Osteoblast (primary cell): ENCODE measurements at regions not wholly inside any gene's neighbourhood (a gene's known extent, or its start where the extent isn't known, plus 50 kb on each side); places are given as distances from the start of the nearest gene placed in this dataset.

ENCODE experiments used
- DNase-seq: peaks from one replicate; pipeline ENCODE4 v3.0.0; 2011; ENCODE audit warnings: low spot score, mixed read lengths; ENCODE audit not compliant: insufficient read length; ENCODE audit errors: missing footprints
- H2AFZ ChIP-seq: 2 replicates; pipeline ENCODE4 v1.6.0; 2011; ENCODE audit warnings: mild to moderate bottlenecking, low read length
- H3K27ac ChIP-seq: 2 replicates; pipeline ENCODE4 v1.5.1; 2011; ENCODE audit warnings: mild to moderate bottlenecking, low read depth, low read length, moderate library complexity
- H3K27me3 ChIP-seq: 2 replicates; pipeline ENCODE4 v1.6.0; 2012; ENCODE audit warnings: mild to moderate bottlenecking, control low read depth, inconsistent platforms, low read length, moderate library complexity; ENCODE audit not compliant: insufficient read depth
- H3K36me3 ChIP-seq: 2 replicates; pipeline ENCODE4 v1.5.1; 2011; ENCODE audit warnings: mild to moderate bottlenecking, low read length, control low read depth, moderate library complexity; ENCODE audit not compliant: insufficient read depth
- H3K4me1 ChIP-seq: 2 replicates; pipeline ENCODE4 v1.5.1; 2011; ENCODE audit warnings: mild to moderate bottlenecking, low read length, control low read depth, moderate library complexity; ENCODE audit not compliant: insufficient read depth
- H3K4me2 ChIP-seq: 2 replicates; pipeline ENCODE4 v1.6.0; 2011; ENCODE audit warnings: mild to moderate bottlenecking, low read length; ENCODE audit not compliant: insufficient read depth
- H3K4me3 ChIP-seq: fragments of 200-600 bp; sonication (generic); 3 replicates; pipeline ENCODE4 v1.5.1; 2012; ENCODE audit warnings: mild to moderate bottlenecking, low read length, inconsistent platforms; ENCODE audit not compliant: insufficient read depth
- H3K79me2 ChIP-seq: 2 replicates; pipeline ENCODE4 v1.6.0; 2012; ENCODE audit warnings: mild to moderate bottlenecking, low read length, control low read depth, inconsistent platforms; ENCODE audit not compliant: insufficient read depth
- H3K9me3 ChIP-seq: 2 replicates; pipeline ENCODE4 v1.5.1; 2011; ENCODE audit warnings: low read depth, low read length, control low read depth
- H4K20me1 ChIP-seq: 2 replicates; pipeline ENCODE4 v1.6.0; 2012; ENCODE audit warnings: mild to moderate bottlenecking, low read length, control low read depth; ENCODE audit not compliant: insufficient read depth
- CTCF ChIP-seq: IDR thresholded peaks from 2 replicates; pipeline ENCODE4 v1.5.1; 2011; ENCODE audit warnings: mild to moderate bottlenecking, low read depth, low read length, moderate library complexity; ENCODE audit errors: extremely low read depth

- Histone ChIP-seq H3K27ac (no peak overlapping the region), H3K9me3 (no peaks in the 10 kb centered on the region), H3K4me1 (no peaks in the 10 kb centered on the region), H3K79me2 (no peaks in the 10 kb centered on the region), H3K27me3 (no peaks in the 10 kb centered on the region), H3K4me2 (no peak overlapping the region), H3K4me3 (no peak overlapping the region), H2AFZ (no peak overlapping the region), H4K20me1 (no peaks in the 10 kb centered on the region), H3K36me3 (no peaks in the 10 kb centered on the region)
- TF ChIP-seq CTCF: no peak
- no peak for DNase-seq
These were observed 234.8 kb downstream of the CASP12 start for GRCh38 chr11:104663190-104664140.

DNA sequence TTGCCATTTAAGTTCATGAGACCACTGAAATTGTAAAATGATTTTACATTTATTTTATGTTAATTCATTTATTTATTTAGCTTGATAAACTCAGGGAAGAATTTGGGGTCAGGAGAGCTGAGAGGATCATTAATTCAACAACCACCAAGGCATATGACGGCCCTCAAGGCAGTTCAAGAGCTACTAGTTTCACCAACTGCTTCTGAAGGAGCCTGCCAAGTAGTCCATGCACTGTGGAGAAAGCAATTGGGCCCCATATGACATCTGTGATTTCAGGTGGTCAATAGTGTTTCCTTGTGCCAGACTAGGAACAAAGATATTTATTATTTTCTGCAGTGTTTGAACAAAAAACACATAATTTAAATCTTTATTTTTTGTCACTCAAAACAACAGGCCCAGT, 236.4 kb downstream of the CASP12 start:
- Histone ChIP-seq H3K9me3 (no peaks in the 10 kb centered on the region), H3K36me3 (no peaks in the 10 kb centered on the region), H3K4me2 (no peak overlapping the region), H3K4me3 (no peak overlapping the region), H4K20me1 (no peaks in the 10 kb centered on the region), H2AFZ (no peak overlapping the region), H3K79me2 (no peaks in the 10 kb centered on the region), H3K27me3 (no peaks in the 10 kb centered on the region), H3K4me1 (no peaks in the 10 kb centered on the region), H3K27ac (no peak overlapping the region)
- no peak for TF ChIP-seq CTCF
- no peak for DNase-seq

DNA sequence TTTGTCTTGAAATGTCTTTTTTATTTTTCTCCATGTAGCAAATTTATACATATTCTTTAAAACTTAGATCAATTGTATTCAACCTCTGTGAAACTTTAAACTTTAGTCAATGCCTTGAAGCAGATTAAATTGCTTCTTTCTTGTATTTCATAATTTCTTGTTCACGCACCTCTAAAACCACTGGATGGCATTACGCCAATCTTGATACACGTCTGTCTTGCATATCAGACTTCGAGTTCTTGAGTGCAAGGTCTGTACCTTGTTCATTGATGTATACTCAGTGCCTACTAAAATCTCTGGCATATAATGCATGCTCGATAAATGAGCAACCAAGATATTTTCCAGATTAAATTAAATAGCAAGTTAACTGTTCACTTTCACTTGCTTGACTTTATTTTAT, 236.8 kb downstream of the CASP12 start:
- Histone ChIP-seq H4K20me1 (no peaks in the 10 kb centered on the region), H3K79me2 (no peaks in the 10 kb centered on the region), H3K4me2 (no peak overlapping the region), H3K36me3 (no peaks in the 10 kb centered on the region), H3K4me3 (no peak overlapping the region), H3K9me3 (no peaks in the 10 kb centered on the region), H3K27ac (no peak overlapping the region), H3K4me1 (no peaks in the 10 kb centered on the region), H2AFZ (no peak overlapping the region), H3K27me3 (no peaks in the 10 kb centered on the region)
- no peak for TF ChIP-seq CTCF
- DNase-seq: no peak

DNA sequence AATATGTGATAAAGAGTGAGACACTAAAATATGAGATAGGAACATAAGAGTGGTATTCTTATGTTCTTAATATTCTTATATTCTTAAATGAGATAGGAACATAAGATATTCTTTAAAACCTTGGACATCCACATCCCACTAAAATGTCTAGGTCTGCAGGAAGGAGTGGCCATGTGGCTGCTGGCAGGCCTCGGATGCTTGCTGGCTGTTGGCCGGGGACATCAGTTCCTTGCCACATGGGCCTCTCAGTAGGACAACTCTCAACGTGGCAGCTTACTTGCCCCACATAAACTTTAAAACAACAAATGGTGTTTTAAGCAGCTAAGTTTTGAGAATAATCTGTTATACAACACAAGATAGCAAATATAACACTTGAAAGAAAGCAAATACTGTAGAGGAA, 240.1 kb downstream of the CASP12 start:
- no peak for TF ChIP-seq CTCF
- Histone ChIP-seq H3K79me2 (no peaks in the 10 kb centered on the region), H2AFZ (no peak overlapping the region)

More for the DNA sequence above, 240.1 kb downstream of the CASP12 start:
- no peaks in the 10 kb centered on the region for H3K9me3 ChIP-seq
- no peaks in the 10 kb centered on the region for H3K36me3 ChIP-seq
- no peak overlapping the region for H3K27ac ChIP-seq
- DNase-seq: no peak
- H3K4me3 ChIP-seq: no peak overlapping the region
- H4K20me1 ChIP-seq: no peaks in the 10 kb centered on the region
- H3K4me2 ChIP-seq: no peak overlapping the region
- H3K27me3 ChIP-seq: no peaks in the 10 kb centered on the region
- H3K4me1 ChIP-seq: no peaks in the 10 kb centered on the region
